HCT116 (cell line): ENCODE measurements at regions not wholly inside any gene's neighbourhood (a gene's known extent, or its start where the extent isn't known, plus 50 kb on each side); places are given as distances from the start of the nearest gene placed in this dataset.

Experiments
- ATAC-seq: fragments of 200-7000 bp; cut with Tn5 transposase; 2 replicates; pipeline ENCODE4 v1.9.1; 2020; ENCODE audit warnings: mild to moderate bottlenecking, moderate library complexity
- BruUV-seq: library from RNA; stranded (reverse); fragments of 400-500 nt; replicated peaks from 2 replicates; lab custom pipeline; 2021; lab: Mats Ljungman, UMichigan
- CTCF ChIA-PET: fragments of 300-600 bp; sonication (Branson Sonifier 250); formaldehyde crosslinking; loops from one replicate; lab custom pipeline; 2021; ENCODE audit warnings: antibody characterized with exemption; lab: Charles Lee
- POLR2A ChIA-PET: fragments of 300-600, 350-600 bp; sonication (Branson Sonifier 250); formaldehyde crosslinking; loops from one replicate; lab custom pipeline; 2021; ENCODE audit warnings: antibody characterized with exemption; lab: Charles Lee
- RAD21 ChIA-PET, 2 experiments: fragments of 300-600 bp; sonication (Branson Sonifier 250); formaldehyde crosslinking; loops; one replicate each; lab custom pipeline; 2023; ENCODE audit warnings: low total read pairs in 2 of 2; ENCODE audit not compliant: uncharacterized antibody in 2 of 2, unreplicated experiment in 2 of 2, low non-redundant PET in 1 of 2; lab: Charles Lee
- DNase-seq: peaks from one replicate; pipeline ENCODE4 v3.0.0-alpha.2; 2010; ENCODE audit warnings: low read depth, low spot score
- H2AFZ ChIP-seq: fragments of 200-600 bp; shearing (Covaris generic), sonication (generic); 2 replicates; pipeline ENCODE4 v1.6.1; 2017; ENCODE audit warnings: low read depth, mixed run types, mixed read lengths, antibody characterized with exemption, low read length; ENCODE audit not compliant: poor library complexity, severe bottlenecking
- H3K27ac ChIP-seq: 2 replicates; pipeline ENCODE4 v1.5.1; 2012; ENCODE audit warnings: low read depth, low read length
- H3K27me3 ChIP-seq: fragments of 200-600 bp; sonication (generic); 2 replicates; pipeline ENCODE4 v1.6.1; 2016; ENCODE audit warnings: mixed run types, low read length, mixed read lengths; ENCODE audit not compliant: insufficient read depth
- H3K36me3 ChIP-seq, 2 experiments: fragments of 200-500 bp in 1 of 2; fragments of 200-600 bp in 1 of 2; sonication (Bioruptor generic) in 1 of 2; sonication (generic) in 1 of 2; 2 replicates each; pipeline versions ENCODE4 v1.5.1 to v1.6.1; 2014 to 2016; ENCODE audit warnings: low read length in 2 of 2, inconsistent platforms in 1 of 2, mixed read lengths in 1 of 2, mixed run types in 1 of 2; ENCODE audit not compliant: insufficient read depth in 2 of 2, control insufficient read depth in 1 of 2
- H3K4me1 ChIP-seq, 2 experiments: fragments of 200-600 bp in 1 of 2; sonication (generic) in 1 of 2; 2 replicates each; pipeline versions ENCODE4 v1.5.1 to v1.6.1; 2012 to 2017; ENCODE audit warnings: low read length in 2 of 2, inconsistent platforms in 1 of 2, mild to moderate bottlenecking in 1 of 2, mixed read lengths in 1 of 2, mixed run types in 1 of 2, moderate library complexity in 1 of 2; ENCODE audit not compliant: insufficient read depth in 2 of 2, control insufficient read depth in 1 of 2
- H3K4me2 ChIP-seq: fragments of 200-600 bp; sonication (generic); 2 replicates; pipeline ENCODE4 v1.6.1; 2017; ENCODE audit warnings: mixed run types, low read length, mixed read lengths
- H3K4me3 ChIP-seq, 2 experiments: fragments of 200-600 bp in 1 of 2; sonication (generic) in 1 of 2; replicated peaks in 1 of 2; 2 replicates each; pipeline ENCODE4 v1.5.1; 2011 to 2016; ENCODE audit warnings: low read length in 2 of 2, control low read depth in 1 of 2, low read depth in 1 of 2, mild to moderate bottlenecking in 1 of 2, mixed read lengths in 1 of 2, mixed run types in 1 of 2
- H3K79me2 ChIP-seq: fragments of 200-600 bp; sonication (generic); 2 replicates; pipeline ENCODE4 v1.6.1; 2017; ENCODE audit warnings: mild to moderate bottlenecking, mixed run types, low read length, moderate library complexity, mixed read lengths; ENCODE audit not compliant: insufficient read depth
- H3K9ac ChIP-seq: fragments of 200-600 bp; sonication (generic); 2 replicates; pipeline ENCODE4 v1.6.1; 2016; ENCODE audit warnings: low read length, mixed read lengths
- H3K9me2 ChIP-seq: fragments of 200-600 bp; sonication (generic), shearing (Covaris generic); 2 replicates; pipeline ENCODE4 v1.6.1; 2017; ENCODE audit warnings: mixed run types, mild to moderate bottlenecking, moderate library complexity; ENCODE audit not compliant: insufficient read depth
- H3K9me3 ChIP-seq, 2 experiments: fragments of 200-500 bp in 1 of 2; fragments of 200-600 bp in 1 of 2; sonication (Bioruptor generic) in 1 of 2; sonication (generic) in 1 of 2; 2 replicates each; pipeline ENCODE4 v1.6.1; 2014 to 2017; ENCODE audit warnings: low read length in 2 of 2, mixed read lengths in 2 of 2, inconsistent platforms in 1 of 2, low read depth in 1 of 2, mild to moderate bottlenecking in 1 of 2, mixed run types in 1 of 2, moderate library complexity in 1 of 2; ENCODE audit not compliant: control insufficient read depth in 1 of 2, insufficient read depth in 1 of 2
- H4K20me1 ChIP-seq: fragments of 200-600 bp; sonication (generic), shearing (Covaris generic); 2 replicates; pipeline ENCODE4 v1.6.1; 2017; ENCODE audit warnings: mixed run types, mild to moderate bottlenecking, moderate library complexity; ENCODE audit not compliant: insufficient read depth
- EGR1 ChIP-seq: IDR thresholded peaks from 2 replicates; pipeline ENCODE4 v1.6.1; 2012; ENCODE audit warnings: low read depth
- EZH2phosphoT487 ChIP-seq: fragments of 200-600 bp; IDR thresholded peaks from 2 replicates; pipeline ENCODE4 v1.6.1; 2018; ENCODE audit warnings: antibody characterized with exemption, borderline replicate concordance
- SRF ChIP-seq: IDR thresholded peaks from 2 replicates; pipeline ENCODE4 v1.6.1; 2012; ENCODE audit warnings: low read depth
- intact Hi-C: fragments of 100-400 bp; cut with micrococcal nuclease; formaldehyde crosslinking; loops from 2 replicates; pipeline ENCODE4 v1.10.0; 2022
- TF ChIP-seq, protein P1 (sequence below): IDR thresholded peaks from 2 replicates; pipeline ENCODE4 v1.6.1; 2012; ENCODE audit warnings: low read depth

DNA sequence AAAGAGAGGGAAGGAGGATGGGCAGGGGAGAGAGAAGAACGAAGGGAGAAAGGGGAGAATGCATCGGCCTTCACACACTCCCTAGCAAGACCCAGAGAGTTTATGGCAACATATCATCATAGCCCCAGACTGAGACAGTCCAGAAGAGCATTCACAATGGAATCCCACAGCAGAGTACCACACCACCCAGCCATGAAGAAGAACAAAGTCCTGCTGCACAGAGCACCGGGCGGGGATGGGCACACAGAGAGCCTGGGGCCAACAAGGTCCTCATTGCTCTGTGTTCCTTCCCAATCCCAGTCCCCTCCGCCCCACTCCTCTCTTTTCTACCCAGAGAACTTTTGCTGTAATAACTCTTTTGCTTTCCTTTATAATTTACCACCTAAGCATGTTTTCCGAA, 118.1 kb upstream of the TMPRSS2 start (continued):
- TF ChIP-seq, protein P1, sequence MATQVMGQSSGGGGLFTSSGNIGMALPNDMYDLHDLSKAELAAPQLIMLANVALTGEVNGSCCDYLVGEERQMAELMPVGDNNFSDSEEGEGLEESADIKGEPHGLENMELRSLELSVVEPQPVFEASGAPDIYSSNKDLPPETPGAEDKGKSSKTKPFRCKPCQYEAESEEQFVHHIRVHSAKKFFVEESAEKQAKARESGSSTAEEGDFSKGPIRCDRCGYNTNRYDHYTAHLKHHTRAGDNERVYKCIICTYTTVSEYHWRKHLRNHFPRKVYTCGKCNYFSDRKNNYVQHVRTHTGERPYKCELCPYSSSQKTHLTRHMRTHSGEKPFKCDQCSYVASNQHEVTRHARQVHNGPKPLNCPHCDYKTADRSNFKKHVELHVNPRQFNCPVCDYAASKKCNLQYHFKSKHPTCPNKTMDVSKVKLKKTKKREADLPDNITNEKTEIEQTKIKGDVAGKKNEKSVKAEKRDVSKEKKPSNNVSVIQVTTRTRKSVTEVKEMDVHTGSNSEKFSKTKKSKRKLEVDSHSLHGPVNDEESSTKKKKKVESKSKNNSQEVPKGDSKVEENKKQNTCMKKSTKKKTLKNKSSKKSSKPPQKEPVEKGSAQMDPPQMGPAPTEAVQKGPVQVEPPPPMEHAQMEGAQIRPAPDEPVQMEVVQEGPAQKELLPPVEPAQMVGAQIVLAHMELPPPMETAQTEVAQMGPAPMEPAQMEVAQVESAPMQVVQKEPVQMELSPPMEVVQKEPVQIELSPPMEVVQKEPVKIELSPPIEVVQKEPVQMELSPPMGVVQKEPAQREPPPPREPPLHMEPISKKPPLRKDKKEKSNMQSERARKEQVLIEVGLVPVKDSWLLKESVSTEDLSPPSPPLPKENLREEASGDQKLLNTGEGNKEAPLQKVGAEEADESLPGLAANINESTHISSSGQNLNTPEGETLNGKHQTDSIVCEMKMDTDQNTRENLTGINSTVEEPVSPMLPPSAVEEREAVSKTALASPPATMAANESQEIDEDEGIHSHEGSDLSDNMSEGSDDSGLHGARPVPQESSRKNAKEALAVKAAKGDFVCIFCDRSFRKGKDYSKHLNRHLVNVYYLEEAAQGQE, result no peak
- no peak for TF ChIP-seq EZH2phosphoT487

DNA sequence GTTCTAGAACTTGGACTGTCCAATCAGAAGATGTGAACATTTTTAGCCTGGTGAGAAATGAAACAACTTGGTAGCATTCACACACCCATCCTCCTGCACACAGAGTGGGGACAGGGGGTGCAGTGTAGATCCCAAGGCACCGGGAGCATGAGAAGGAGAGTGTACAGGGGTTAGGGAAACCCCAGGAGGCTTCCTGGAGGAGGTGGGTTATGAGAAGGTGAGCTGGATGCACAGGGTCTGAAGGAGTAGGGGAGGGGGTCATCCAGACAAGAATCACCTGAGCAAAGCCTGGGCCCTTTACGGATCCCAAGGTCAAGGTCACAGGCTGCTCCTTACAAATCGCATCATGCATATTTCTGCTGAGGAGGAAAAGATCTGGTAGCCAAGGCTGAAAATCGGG, 117.5 kb upstream of the TMPRSS2 start:
- no peaks in the 10 kb centered on the region for H4K20me1 ChIP-seq
- no peak overlapping the region for H2AFZ ChIP-seq
- H3K4me2 ChIP-seq, result no peak overlapping the region
- no peak overlapping the region for H3K4me3 ChIP-seq
- DNase-seq (no peak), ATAC-seq (no peak)
- intact Hi-C loops, result no loop called here
- H3K27me3 ChIP-seq, result peaks cover 18% of the 10 kb centered on the region
- peaks cover 9% of the 10 kb centered on the region in 2 experiments for H3K4me1 ChIP-seq
- ChIA-PET RAD21 (no interaction called here), POLR2A (no interaction called here), CTCF (no interaction called here)
- H3K27ac ChIP-seq, result no peak overlapping the region
- H3K9ac ChIP-seq, result no peak overlapping the region
- no TSS peak for BruUV-seq
- TF ChIP-seq EGR1 (no peak), SRF (no peak)
- H3K9me3 ChIP-seq, result peaks cover 0 to 5% of the 10 kb centered on the region in 2 experiments; a peak in 1 of 4 replicates
- no peaks in the 10 kb centered on the region for H3K36me3 ChIP-seq
- H3K79me2 ChIP-seq, result no peaks in the 10 kb centered on the region
- no peaks in the 10 kb centered on the region for H3K9me2 ChIP-seq
